Keratinocyte (primary cell): ENCODE measurements at regions not wholly inside any gene's neighbourhood (a gene's known extent, or its start where the extent isn't known, plus 50 kb on each side); places are given as distances from the start of the nearest gene placed in this dataset.

Experiments
- EZH2 ChIP-seq: IDR thresholded peaks from one replicate; pipeline ENCODE4 v1.6.1; 2012; ENCODE audit warnings: inconsistent platforms, mild to moderate bottlenecking, low read length, moderate library complexity
- TF ChIP-seq, protein P1 (sequence below), 3 experiments: IDR thresholded peaks in 1 of 3; conservative IDR thresholded peaks in 1 of 3; optimal IDR thresholded peaks in 1 of 3; 2 replicates in 2 of 3; 3 replicates in 1 of 3; pipeline versions ENCODE3 to v1.5.1; 2011; ENCODE audit warnings: low read length in 3 of 3, mild to moderate bottlenecking in 3 of 3, moderate library complexity in 2 of 3, control low read depth in 1 of 3, inconsistent platforms in 1 of 3; ENCODE audit not compliant: insufficient read depth in 2 of 3; ENCODE audit errors: extremely low read depth in 1 of 3

DNA sequence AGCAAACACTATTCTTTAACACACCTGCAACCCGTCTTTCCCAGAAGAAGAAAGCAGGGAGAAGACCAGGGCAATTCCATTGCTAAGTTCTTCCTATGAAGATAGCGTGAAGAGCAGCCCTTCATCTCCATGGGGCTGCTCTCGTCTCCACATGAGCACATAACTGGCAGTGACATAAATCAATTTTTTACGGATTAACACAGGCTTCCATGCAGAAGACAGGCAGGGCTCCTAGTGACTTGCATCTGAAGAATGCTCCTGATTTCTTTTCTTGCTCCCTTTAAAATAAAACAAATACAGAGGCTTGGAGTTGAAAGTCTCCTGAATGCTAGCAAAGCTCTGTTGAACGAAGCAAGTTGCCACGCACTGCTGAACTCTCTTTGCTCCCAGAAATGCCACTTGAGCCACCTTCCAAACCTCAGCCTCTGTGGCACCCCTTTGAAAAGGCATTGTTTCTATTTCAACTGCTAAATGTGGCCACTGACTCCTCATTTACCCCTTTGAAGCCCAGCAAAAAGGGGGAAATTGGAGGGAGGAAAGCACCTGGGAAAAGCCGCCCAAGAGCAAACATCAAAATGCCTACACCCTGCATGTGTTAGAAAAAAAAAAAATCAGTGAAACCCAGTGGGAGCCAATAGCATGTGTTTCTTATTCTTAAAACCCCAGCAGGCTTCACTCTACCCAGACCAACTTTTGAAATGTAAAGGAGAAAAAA lies 383.7 kb downstream of the IDS start:
- TF ChIP-seq, protein P1, sequence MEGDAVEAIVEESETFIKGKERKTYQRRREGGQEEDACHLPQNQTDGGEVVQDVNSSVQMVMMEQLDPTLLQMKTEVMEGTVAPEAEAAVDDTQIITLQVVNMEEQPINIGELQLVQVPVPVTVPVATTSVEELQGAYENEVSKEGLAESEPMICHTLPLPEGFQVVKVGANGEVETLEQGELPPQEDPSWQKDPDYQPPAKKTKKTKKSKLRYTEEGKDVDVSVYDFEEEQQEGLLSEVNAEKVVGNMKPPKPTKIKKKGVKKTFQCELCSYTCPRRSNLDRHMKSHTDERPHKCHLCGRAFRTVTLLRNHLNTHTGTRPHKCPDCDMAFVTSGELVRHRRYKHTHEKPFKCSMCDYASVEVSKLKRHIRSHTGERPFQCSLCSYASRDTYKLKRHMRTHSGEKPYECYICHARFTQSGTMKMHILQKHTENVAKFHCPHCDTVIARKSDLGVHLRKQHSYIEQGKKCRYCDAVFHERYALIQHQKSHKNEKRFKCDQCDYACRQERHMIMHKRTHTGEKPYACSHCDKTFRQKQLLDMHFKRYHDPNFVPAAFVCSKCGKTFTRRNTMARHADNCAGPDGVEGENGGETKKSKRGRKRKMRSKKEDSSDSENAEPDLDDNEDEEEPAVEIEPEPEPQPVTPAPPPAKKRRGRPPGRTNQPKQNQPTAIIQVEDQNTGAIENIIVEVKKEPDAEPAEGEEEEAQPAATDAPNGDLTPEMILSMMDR (optimal IDR thresholded peaks at IDR 0.05 in 1 of 3, IDR thresholded peaks at IDR 0.05 in 1 of 3, conservative IDR thresholded peaks at IDR 0.05 in 1 of 3; ENCODE audit: extremely low read depth in 1 of 3, insufficient read depth in 2 of 3, low read length in 3 of 3): no peak
- no peak for TF ChIP-seq EZH2
